Spleen (tissue), 7 donors: ENCODE measurements at regions not wholly inside any gene's neighbourhood (a gene's known extent, or its start where the extent isn't known, plus 50 kb on each side); places are given as distances from the start of the nearest gene placed in this dataset.

Experiments used
- POLR2AphosphoS5 ChIP-seq, 3 donors: sonication (generic); formaldehyde crosslinking; IDR thresholded peaks; one replicate each; pipeline ENCODE4 v1.5.1; 2017; ENCODE audit warnings: antibody characterized with exemption in 3 of 3
- TF ChIP-seq, protein P1 (sequence below), 11 experiments: fragments of 200-600 bp in 7 of 11; fragments of 450-650 bp in 4 of 11; sonication (generic) in 4 of 11; IDR thresholded peaks in 8 of 11; conservative IDR thresholded peaks in 3 of 11; 1 replicate in 7 of 11; 2 replicates in 4 of 11; pipeline versions ENCODE4 v1.4.0 to v1.8.0; 2016 to 2021; ENCODE audit warnings: antibody characterized with exemption in 11 of 11, inconsistent platforms in 4 of 11, mild to moderate bottlenecking in 1 of 11
- donor health status: DM: no; HTN: no; CAD: no; lungs with moderate emphysema.
- donor health status: DM: no; HTN: no; CAD: no.
- donor health status: DM: no; HTN: no; CAD: no.

DNA sequence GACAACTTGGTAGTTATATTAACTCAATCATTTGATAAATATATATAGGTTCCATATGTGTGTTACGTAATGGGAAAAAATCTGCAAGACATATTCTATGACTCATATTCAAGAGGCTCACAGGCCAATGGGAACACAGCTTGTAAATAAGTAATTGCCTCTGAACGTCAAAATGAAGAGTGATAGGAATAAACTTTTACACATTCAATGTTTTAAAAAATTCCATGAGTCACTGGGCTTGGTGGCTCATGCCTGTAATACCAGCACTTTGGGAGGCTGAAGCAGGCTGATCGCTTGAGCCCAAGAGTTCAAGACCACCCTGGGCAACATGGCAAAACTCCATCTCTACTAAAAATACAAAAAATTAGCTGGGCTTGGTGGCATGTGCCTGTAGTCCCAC lies 209.4 kb upstream of the MCHR2 start:
- TF ChIP-seq, protein P1, sequence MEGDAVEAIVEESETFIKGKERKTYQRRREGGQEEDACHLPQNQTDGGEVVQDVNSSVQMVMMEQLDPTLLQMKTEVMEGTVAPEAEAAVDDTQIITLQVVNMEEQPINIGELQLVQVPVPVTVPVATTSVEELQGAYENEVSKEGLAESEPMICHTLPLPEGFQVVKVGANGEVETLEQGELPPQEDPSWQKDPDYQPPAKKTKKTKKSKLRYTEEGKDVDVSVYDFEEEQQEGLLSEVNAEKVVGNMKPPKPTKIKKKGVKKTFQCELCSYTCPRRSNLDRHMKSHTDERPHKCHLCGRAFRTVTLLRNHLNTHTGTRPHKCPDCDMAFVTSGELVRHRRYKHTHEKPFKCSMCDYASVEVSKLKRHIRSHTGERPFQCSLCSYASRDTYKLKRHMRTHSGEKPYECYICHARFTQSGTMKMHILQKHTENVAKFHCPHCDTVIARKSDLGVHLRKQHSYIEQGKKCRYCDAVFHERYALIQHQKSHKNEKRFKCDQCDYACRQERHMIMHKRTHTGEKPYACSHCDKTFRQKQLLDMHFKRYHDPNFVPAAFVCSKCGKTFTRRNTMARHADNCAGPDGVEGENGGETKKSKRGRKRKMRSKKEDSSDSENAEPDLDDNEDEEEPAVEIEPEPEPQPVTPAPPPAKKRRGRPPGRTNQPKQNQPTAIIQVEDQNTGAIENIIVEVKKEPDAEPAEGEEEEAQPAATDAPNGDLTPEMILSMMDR (IDR thresholded peaks at IDR 0.05 in 8 of 11, conservative IDR thresholded peaks at IDR 0.05 in 3 of 11), result no peak
- no peak for TF ChIP-seq POLR2AphosphoS5 (IDR thresholded peaks at IDR 0.05)
